ENCODE measurements at regions not wholly inside any gene's neighbourhood (a gene's known extent, or its start where the extent isn't known, plus 50 kb on each side); places are given as distances from the start of the nearest gene placed in this dataset.

GRCh38 chr15:56307180-56307579 lies 58.0 kb upstream of the TEX9 start:
- in situ Hi-C loops (cut with HindIII; ENCODE audit: low sequenced_read_pairs), result loop anchor here (5.0 kb wide), 1 partner anchor 95 kb away; no protein-coding TSS in a partner anchor

- in situ Hi-C loops (cut with HindIII; ENCODE audit: low sequenced_read_pairs), result no loop called here
Observed at GRCh38 chr15:56298723-56299122, 55.0 kb upstream of the RFX7 start.

- in situ Hi-C loops (cut with HindIII; ENCODE audit: low sequenced_read_pairs), result no loop called here
Observed at GRCh38 chr15:56295433-56295832, 51.8 kb upstream of the RFX7 start.

GRCh38 chr15:56293495-56294292 lies 50.0 kb upstream of the RFX7 start:
- in situ Hi-C loops (cut with HindIII; ENCODE audit: low sequenced_read_pairs), result no loop called here
